GM12878 (cell line): ENCODE measurements at regions not wholly inside any gene's neighbourhood (a gene's known extent, or its start where the extent isn't known, plus 50 kb on each side); places are given as distances from the start of the nearest gene placed in this dataset.

Source experiments
- ATAC-seq: fragments of 200-7000 bp; cut with Tn5 transposase; 3 replicates; pipeline ENCODE4 v1.9.1; 2020; ENCODE audit warnings: mild to moderate bottlenecking, moderate library complexity
- BruUV-seq: library from RNA; stranded (reverse); fragments of 400-500 nt; replicated peaks from 2 replicates; lab custom pipeline; 2021; lab: Mats Ljungman, UMichigan
- CTCF ChIA-PET: fragments of 300-600 bp; sonication (Branson Sonifier 250); formaldehyde crosslinking; extraction: SDS; loops from one replicate; lab custom pipeline; 2021; ENCODE audit warnings: inconsistent platforms; lab: Yijun Ruan, JAX
- POLR2A ChIA-PET: fragments of 350-600 bp; formaldehyde crosslinking; extraction: SDS; loops from one replicate; lab custom pipeline; 2021; ENCODE audit warnings: inconsistent platforms; lab: Charles Lee
- RAD21 ChIA-PET: fragments of 300-600 bp; sonication (Branson Sonifier 250); formaldehyde crosslinking; loops from one replicate; lab custom pipeline; 2023; ENCODE audit warnings: antibody characterized with exemption; ENCODE audit not compliant: unreplicated experiment; lab: Charles Lee
- SMC1A ChIA-PET: fragments of 300-600 bp; sonication (Branson Sonifier 250); formaldehyde crosslinking; loops from one replicate; lab custom pipeline; 2023; ENCODE audit not compliant: unreplicated experiment, uncharacterized antibody; lab: Charles Lee
- DNase-seq: peaks from one replicate; pipeline ENCODE4 v3.0.0-alpha.2; 2011; ENCODE audit warnings: low read depth, low spot score
- FAIRE-seq: peaks from 3 replicates; lab custom pipeline; 2011; peaks lifted over from hg19 to GRCh38; lab: Jason Lieb, UNC
- H2AFZ ChIP-seq: 2 replicates; pipeline ENCODE4 v1.6.0; 2011; ENCODE audit warnings: low read depth, low read length, control low read depth; ENCODE audit not compliant: control insufficient read depth
- H3K27ac ChIP-seq: 2 replicates; pipeline ENCODE4 v1.5.1; 2011; ENCODE audit warnings: control low read depth; ENCODE audit not compliant: control insufficient read depth, insufficient read depth
- H3K27me3 ChIP-seq, 2 experiments: replicated peaks in 1 of 2; 2 replicates each; pipeline versions ENCODE4 v1.6.0 to v1.6.1; 2011; ENCODE audit warnings: low read length in 1 of 2; ENCODE audit not compliant: control insufficient read depth in 2 of 2, insufficient read depth in 2 of 2
- H3K36me3 ChIP-seq, 2 experiments: 2 replicates each; pipeline ENCODE4 v1.5.1; 2011; ENCODE audit warnings: low read length in 1 of 2; ENCODE audit not compliant: control insufficient read depth in 2 of 2, insufficient read depth in 2 of 2
- H3K4me1 ChIP-seq: 2 replicates; pipeline ENCODE4 v1.6.1; 2011; ENCODE audit warnings: mild to moderate bottlenecking, low read length, moderate library complexity, mixed read lengths; ENCODE audit not compliant: control insufficient read depth, insufficient read depth
- H3K4me2 ChIP-seq: 2 replicates; pipeline ENCODE4 v1.6.0; 2011; ENCODE audit warnings: control low read depth; ENCODE audit not compliant: control insufficient read depth, insufficient read depth
- H3K4me3 ChIP-seq: fragments of 200-600 bp; sonication (generic); 2 replicates; pipeline ENCODE4 v1.5.1; 2016
- H3K79me2 ChIP-seq: 2 replicates; pipeline ENCODE4 v1.6.0; 2011; ENCODE audit warnings: low read length; ENCODE audit not compliant: control insufficient read depth, insufficient read depth
- H3K9ac ChIP-seq: 2 replicates; pipeline ENCODE4 v1.8.0; 2011; ENCODE audit warnings: low read length, control low read depth, mixed read lengths; ENCODE audit not compliant: control insufficient read depth, insufficient read depth
- H3K9me3 ChIP-seq: replicated peaks from 3 replicates; pipeline ENCODE4 v1.5.1; 2011; ENCODE audit warnings: mild to moderate bottlenecking, low read length; ENCODE audit not compliant: control insufficient read depth, insufficient read depth
- H4K20me1 ChIP-seq: 2 replicates; pipeline ENCODE4 v1.6.0; 2011; ENCODE audit not compliant: control insufficient read depth, insufficient read depth
- BACH1 ChIP-seq: fragments of 450-650 bp; IDR thresholded peaks from 2 replicates; pipeline ENCODE4 v1.6.1; 2017; ENCODE audit warnings: mild to moderate bottlenecking, borderline replicate concordance
- BHLHE40 ChIP-seq, 2 experiments: fragments of 450-650 bp in 1 of 2; IDR thresholded peaks; 2 replicates each; pipeline ENCODE4 v1.6.1; 2011 to 2017; ENCODE audit warnings: low read depth in 2 of 2, borderline replicate concordance in 1 of 2, improper control_type of control experiment in 1 of 2, low read length in 1 of 2, mild to moderate bottlenecking in 1 of 2
- CUX1 ChIP-seq: IDR thresholded peaks from 2 replicates; pipeline ENCODE4 v1.6.1; 2012; ENCODE audit warnings: improper control_type of control experiment, low read depth, low read length; ENCODE audit not compliant: insufficient replicate concordance
- EED ChIP-seq: sonication (generic); IDR thresholded peaks from 2 replicates; pipeline ENCODE4 v1.6.1; 2016; ENCODE audit warnings: antibody characterized with exemption, low read depth
- EGR1 ChIP-seq, 2 experiments: IDR thresholded peaks; 1 replicate in 1 of 2; 2 replicates in 1 of 2; pipeline ENCODE4 v1.6.1; 2011 to 2012; ENCODE audit warnings: low read depth in 2 of 2, low read length in 2 of 2, borderline replicate concordance in 1 of 2, mild to moderate bottlenecking in 1 of 2, moderate library complexity in 1 of 2
- ELK1 ChIP-seq: IDR thresholded peaks from 2 replicates; pipeline ENCODE4 v1.6.1; 2012; ENCODE audit warnings: low read depth, low read length, improper control_type of control experiment
- MEF2B ChIP-seq: fragments of 450-650 bp; IDR thresholded peaks from 2 replicates; pipeline ENCODE4 v1.6.1; 2018; ENCODE audit warnings: mild to moderate bottlenecking, moderate library complexity; ENCODE audit not compliant: partially characterized antibody, poor library complexity, severe bottlenecking
- MYB ChIP-seq: fragments of 150-350 bp; IDR thresholded peaks from 2 replicates; pipeline ENCODE4 v1.6.1; 2014; ENCODE audit warnings: mild to moderate bottlenecking, low read depth, low read length, borderline replicate concordance
- NBN ChIP-seq: fragments of 450-650 bp; IDR thresholded peaks from 2 replicates; pipeline ENCODE4 v1.6.1; 2016
- RAD51 ChIP-seq: fragments of 450-650 bp; IDR thresholded peaks from 2 replicates; pipeline ENCODE4 v1.6.1; 2016; ENCODE audit warnings: moderate library complexity, mild to moderate bottlenecking, inconsistent platforms
- SRF ChIP-seq, 2 experiments: IDR thresholded peaks; 2 replicates each; pipeline ENCODE4 v1.6.1; 2011; ENCODE audit warnings: low read depth in 2 of 2, low read length in 2 of 2, mild to moderate bottlenecking in 1 of 2, moderate library complexity in 1 of 2
- ZBTB11 ChIP-seq: fragments of 450-650 bp; formaldehyde crosslinking; IDR thresholded peaks from 2 replicates; pipeline ENCODE4 v1.5.0; 2022; ENCODE audit warnings: mild to moderate bottlenecking, missing genetic modification characterization
- ZNF622 ChIP-seq: fragments of 450-650 bp; IDR thresholded peaks from 2 replicates; pipeline ENCODE4 v1.6.1; 2017; ENCODE audit warnings: mild to moderate bottlenecking, inconsistent platforms
- WGBS: methylation state at CpG from one replicate; pipeline ENCODE4 v1.1.6; 2016; ENCODE audit warnings: low lambda C conversion rate; ENCODE audit not compliant: insufficient replicate concordance, insufficient coverage; ENCODE audit errors: missing lambda C conversion rate; 5-methylcytosine and 5-hydroxymethylcytosine counted together
- in situ Hi-C: fragments of 300-500 bp; cut with MboI; formaldehyde crosslinking; loops from 9 replicates; pipeline ENCODE4 v1.14.3; 2018; ENCODE audit warnings: mixed read lengths
- intact Hi-C: fragments of 100-400 bp; cut with micrococcal nuclease; formaldehyde crosslinking; loops from one replicate; pipeline ENCODE4 v1.14.2; 2022; ENCODE audit not compliant: unreplicated experiment

- no peak for ATAC-seq
- Histone ChIP-seq H4K20me1 (no peaks in the 10 kb centered on the region), H3K79me2 (no peaks in the 10 kb centered on the region), H3K36me3 (no peaks in the 10 kb centered on the region), H3K27ac (no peak overlapping the region), H3K9me3 (no peaks in the 10 kb centered on the region), H2AFZ (no peak overlapping the region), H3K9ac (no peak overlapping the region), H3K4me3 (no peak overlapping the region), H3K4me1 (no peaks in the 10 kb centered on the region)
- FAIRE-seq = no peak
- RAD21 ChIA-PET = no interaction called here
- SMC1A ChIA-PET = interaction anchor here (0.6 kb wide), 1 partner anchor 1084 kb away, joined by 3 read pairs; no protein-coding TSS in a partner anchor
- CTCF ChIA-PET = no interaction called here
- WGBS = 40% methylated on average over 7 of the region's 7 CpGs
- BruUV-seq = no TSS peak
- in situ Hi-C loops = no loop called here
- TF ChIP-seq CUX1 (no peak), SRF (IDR thresholded peaks at IDR 0.05; ENCODE audit: low read depth in 2 of 2, low read length in 2 of 2) (no peak), EED (no peak), BHLHE40 (IDR thresholded peaks at IDR 0.05; ENCODE audit: borderline replicate concordance in 1 of 2, low read depth in 2 of 2, low read length in 1 of 2) (no peak), ZBTB11 (CRISPR knock-in tag) (no peak), ELK1 (no peak), NBN (no peak), BACH1 (no peak), MEF2B (no peak), ZNF622 (no peak), EGR1 (IDR thresholded peaks at IDR 0.05; ENCODE audit: borderline replicate concordance in 1 of 2, low read depth in 2 of 2, low read length in 2 of 2) (no peak), RAD51 (no peak), MYB (no peak)
- TF ChIP-seq, all 136 proteins: peak for 0
- no peaks in the 10 kb centered on the region for H3K27me3 ChIP-seq
- no peak overlapping the region for H3K4me2 ChIP-seq
- DNase-seq = no peak
- intact Hi-C loops = loop anchor here (10.0 kb wide), 1 partner anchor 58 kb away; no protein-coding TSS in a partner anchor
- POLR2A ChIA-PET = no interaction called here
Measured at GRCh38 chr9:88302579-88303324, 85.5 kb upstream of the SPIN1 start.
